ENCODE measurements at regions not wholly inside any gene's neighbourhood (a gene's known extent, or its start where the extent isn't known, plus 50 kb on each side); places are given as distances from the start of the nearest gene placed in this dataset.

- FAIRE-seq, result no peak
Measured at GRCh38 chr12:97182769-97183168, 275.7 kb downstream of the NEDD1 start.

- no peak for FAIRE-seq
Measured at GRCh38 chr12:97184127-97184773, 277.2 kb downstream of the NEDD1 start.

- no peak for FAIRE-seq
Measured at GRCh38 chr12:97185567-97185966, 277.0 kb upstream of the RMST start.

GRCh38 chr12:97194546-97194945, 268.1 kb upstream of the RMST start:
- no peak for FAIRE-seq

GRCh38 chr12:97200181-97200580, 262.4 kb upstream of the RMST start:
- FAIRE-seq, result no peak

GRCh38 chr12:97203408-97203807, 259.2 kb upstream of the RMST start:
- no peak for FAIRE-seq

GRCh38 chr12:97209997-97210396, 252.6 kb upstream of the RMST start:
- FAIRE-seq, result no peak

- no peak for FAIRE-seq
Measured at GRCh38 chr12:97211416-97211930, 251.1 kb upstream of the RMST start.

- no peak for FAIRE-seq
Measured at GRCh38 chr12:97216848-97217247, 245.8 kb upstream of the RMST start.

GRCh38 chr12:97222391-97222790, 240.2 kb upstream of the RMST start:
- FAIRE-seq, result no peak

- FAIRE-seq, result no peak
Measured at GRCh38 chr12:97223419-97223818, 239.2 kb upstream of the RMST start.

- no peak for FAIRE-seq
Measured at GRCh38 chr12:97229004-97229403, 233.6 kb upstream of the RMST start.

GRCh38 chr12:97235102-97235501, 227.5 kb upstream of the RMST start:
- no peak for FAIRE-seq

GRCh38 chr12:97246368-97246767, 216.2 kb upstream of the RMST start:
- no peak for FAIRE-seq

- no peak for FAIRE-seq
Measured at GRCh38 chr12:97250483-97250882, 212.1 kb upstream of the RMST start.

GRCh38 chr12:97257726-97258125, 204.9 kb upstream of the RMST start:
- FAIRE-seq, result no peak

- FAIRE-seq, result no peak
Measured at GRCh38 chr12:97259098-97259497, 203.5 kb upstream of the RMST start.

GRCh38 chr12:97260786-97261185, 201.8 kb upstream of the RMST start:
- FAIRE-seq, result no peak

- no peak for FAIRE-seq
Measured at GRCh38 chr12:97267166-97267565, 195.4 kb upstream of the RMST start.

- no peak for FAIRE-seq
Measured at GRCh38 chr12:97267594-97268202, 194.9 kb upstream of the RMST start.

- no peak for FAIRE-seq
Measured at GRCh38 chr12:97272471-97272870, 190.1 kb upstream of the RMST start.

GRCh38 chr12:97274386-97274785, 188.2 kb upstream of the RMST start:
- no peak for FAIRE-seq

GRCh38 chr12:97275256-97275655, 187.3 kb upstream of the RMST start:
- FAIRE-seq, result no peak

GRCh38 chr12:97275728-97276590, 186.6 kb upstream of the RMST start:
- no peak for FAIRE-seq

All from A204.1 (cell line).